Activated CD4-positive, alpha-beta T cell treated with anti-CD3 and anti-CD28 coated beads for 1 hour (primary cell): ENCODE measurements at regions not wholly inside any gene's neighbourhood (a gene's known extent, or its start where the extent isn't known, plus 50 kb on each side); places are given as distances from the start of the nearest gene placed in this dataset.

Experiments used
- DNase-seq: peaks from one replicate; pipeline ENCODE4 v3.0.0-alpha.2; 2020

GRCh38 chr2:8030573-8031303 lies 651.1 kb upstream of the ID2 start:
- DNase-seq, result no peak

DNA sequence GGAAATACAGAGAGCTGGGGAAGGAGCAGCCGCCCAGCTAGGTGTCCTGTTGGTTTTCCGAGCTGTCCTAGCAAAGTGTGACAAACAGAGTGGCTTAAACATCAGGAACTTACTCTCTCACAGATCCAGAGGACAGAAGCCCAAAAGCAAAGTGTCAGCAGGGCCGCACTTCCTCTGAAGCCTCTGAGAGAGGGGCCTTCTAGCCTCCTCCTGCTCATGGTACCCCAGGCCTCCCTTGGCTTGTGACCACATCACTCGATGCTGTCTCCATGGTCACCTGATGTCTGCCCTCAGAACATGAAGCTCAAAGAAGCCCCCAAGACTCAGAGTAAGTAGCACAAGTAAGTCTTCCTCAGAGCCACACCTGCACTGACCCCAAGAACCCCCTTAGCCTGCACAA lies 650.5 kb upstream of the ID2 start:
- no peak for DNase-seq

DNA sequence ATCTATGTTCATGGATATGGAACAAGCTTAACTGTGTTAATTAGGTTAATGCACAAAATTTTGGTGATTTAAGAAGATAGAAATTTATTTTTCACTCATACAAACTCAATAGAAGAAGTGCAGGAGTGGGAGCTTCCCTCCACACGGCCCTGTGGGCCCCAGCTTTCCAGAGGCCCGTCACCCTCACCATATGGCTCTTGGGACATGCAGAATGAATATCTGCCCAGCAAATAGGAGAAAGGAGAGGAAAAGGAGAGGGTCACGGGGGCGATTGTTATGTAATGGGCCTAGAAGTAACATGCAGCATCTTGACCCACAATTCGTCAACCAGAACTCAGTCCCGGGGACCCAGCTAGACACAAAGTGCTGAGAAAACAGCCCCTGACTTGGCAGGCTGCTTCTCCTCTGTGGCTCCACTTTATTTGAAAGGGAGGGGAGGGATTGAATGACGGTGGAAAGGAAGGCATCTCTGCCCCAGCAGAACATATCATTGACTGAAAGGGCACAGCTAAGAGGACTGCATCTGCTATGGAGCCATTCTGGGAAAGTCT lies 648.2 kb upstream of the ID2 start:
- no peak for DNase-seq

DNA sequence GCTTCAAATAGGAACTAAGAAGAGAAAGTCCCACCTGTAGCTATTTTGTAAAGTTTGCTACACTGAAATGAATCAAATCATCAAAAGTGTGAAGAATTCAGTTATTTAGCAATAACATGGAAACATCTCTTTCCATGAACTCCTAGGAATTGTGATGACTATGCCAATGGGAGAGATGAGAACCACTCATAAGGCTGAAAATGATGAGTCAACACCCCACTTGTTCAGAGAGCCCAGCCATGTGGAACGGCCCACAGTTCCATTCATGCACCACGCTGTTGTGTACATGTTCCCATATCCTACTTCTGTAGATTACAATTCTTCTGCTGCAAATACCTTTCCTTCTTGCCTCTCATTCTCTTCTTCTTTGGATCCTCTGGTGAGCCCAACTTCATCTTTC lies 645.5 kb upstream of the ID2 start:
- DNase-seq, result no peak

GRCh38 chr2:8039732-8040131 lies 642.1 kb upstream of the ID2 start:
- DNase-seq, result no peak

- DNase-seq, result no peak
Measured at GRCh38 chr2:8043295-8043694, 638.6 kb upstream of the ID2 start.

DNA sequence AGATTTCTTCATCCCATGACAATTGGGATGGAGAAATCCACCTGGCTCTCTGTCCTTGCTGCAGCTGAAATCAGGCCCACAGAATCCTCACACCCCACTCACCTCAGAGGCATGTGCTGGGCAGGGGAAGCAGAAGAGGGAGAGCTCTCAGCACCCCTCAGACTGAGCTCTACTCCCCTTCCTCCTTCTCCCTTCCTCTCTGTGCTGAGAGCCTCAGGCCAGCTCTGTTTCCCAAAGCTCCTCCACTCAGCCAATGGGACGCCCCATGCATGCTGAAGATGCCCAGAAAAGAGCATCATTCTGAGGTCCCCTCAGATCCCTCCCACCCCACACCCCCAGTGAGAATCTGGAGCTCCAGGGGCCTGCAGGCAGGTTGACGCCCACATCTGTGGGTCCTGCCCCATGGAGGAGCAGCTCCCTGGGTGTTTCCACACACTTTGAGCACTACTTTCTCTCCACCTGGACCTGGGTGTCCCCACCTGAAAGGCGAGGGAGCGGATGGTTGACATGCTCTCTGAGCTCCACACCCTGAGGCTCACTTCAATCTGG lies 637.7 kb upstream of the ID2 start:
- no peak for DNase-seq

- no peak for DNase-seq
Measured at GRCh38 chr2:8045081-8045614, 636.7 kb upstream of the ID2 start.

- no peak for DNase-seq
Measured at GRCh38 chr2:8046849-8047248, 635.0 kb upstream of the ID2 start.

GRCh38 chr2:8049176-8049575 lies 632.7 kb upstream of the ID2 start:
- DNase-seq, result no peak

- no peak for DNase-seq
Measured at GRCh38 chr2:8049851-8050571, 631.8 kb upstream of the ID2 start.

DNA sequence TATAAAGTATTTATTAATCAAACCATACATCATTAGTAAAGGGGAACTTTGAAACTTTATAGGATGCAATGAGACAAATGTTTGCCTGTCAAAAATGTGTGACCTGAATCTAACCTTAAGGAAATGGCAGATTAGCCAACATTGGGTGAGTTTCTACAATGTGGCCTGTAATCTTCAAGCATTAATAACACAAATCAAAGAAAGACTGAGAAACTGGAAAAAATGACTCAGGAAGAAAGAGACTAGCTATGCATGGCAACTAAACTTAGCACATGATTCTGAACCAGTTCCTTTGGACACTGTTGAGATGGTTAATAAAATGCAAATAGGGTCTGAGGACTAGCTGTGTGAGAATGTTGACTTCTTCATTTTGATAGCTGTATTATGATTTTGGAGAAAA lies 628.6 kb upstream of the ID2 start:
- DNase-seq, result no peak

DNA sequence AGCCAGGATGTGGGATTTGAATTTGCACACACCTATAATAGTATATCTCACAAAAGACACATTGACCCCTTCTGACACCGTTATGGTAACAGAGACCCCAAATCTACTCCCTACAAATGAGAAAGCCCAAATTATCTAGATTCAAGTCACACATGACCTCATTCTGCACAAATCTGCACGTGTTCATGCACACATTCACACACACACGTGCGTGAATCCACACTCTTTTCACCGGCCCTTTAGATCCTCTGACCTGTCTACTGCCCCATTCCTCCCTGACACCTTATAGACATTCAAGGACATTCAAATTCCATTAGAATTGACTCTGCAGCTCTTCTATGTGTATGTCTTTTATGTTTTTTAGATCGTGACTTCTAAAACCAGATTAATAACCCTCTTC lies 627.8 kb upstream of the ID2 start:
- DNase-seq, result no peak

DNA sequence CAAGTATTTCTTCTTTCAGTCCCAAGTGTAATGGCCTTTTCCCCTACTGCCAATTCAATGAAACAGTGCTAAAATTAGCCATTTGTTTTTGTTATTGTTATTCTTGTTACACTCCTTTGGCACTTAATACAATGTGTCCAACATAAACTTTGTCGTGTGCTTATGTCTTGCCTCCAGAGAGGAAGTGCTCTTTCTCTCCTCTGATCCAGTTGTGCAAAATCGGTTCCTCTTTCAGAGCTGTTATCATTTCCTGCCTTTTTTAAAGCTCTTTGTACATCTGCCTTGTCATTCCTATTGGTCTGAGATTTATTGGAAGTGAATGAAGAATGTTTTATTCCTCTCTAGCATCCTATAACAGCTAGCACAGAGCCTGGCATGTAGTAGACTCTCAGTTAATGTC lies 623.2 kb upstream of the ID2 start:
- DNase-seq, result no peak

- DNase-seq, result no peak
Measured at GRCh38 chr2:8059255-8059654, 622.6 kb upstream of the ID2 start.

DNA sequence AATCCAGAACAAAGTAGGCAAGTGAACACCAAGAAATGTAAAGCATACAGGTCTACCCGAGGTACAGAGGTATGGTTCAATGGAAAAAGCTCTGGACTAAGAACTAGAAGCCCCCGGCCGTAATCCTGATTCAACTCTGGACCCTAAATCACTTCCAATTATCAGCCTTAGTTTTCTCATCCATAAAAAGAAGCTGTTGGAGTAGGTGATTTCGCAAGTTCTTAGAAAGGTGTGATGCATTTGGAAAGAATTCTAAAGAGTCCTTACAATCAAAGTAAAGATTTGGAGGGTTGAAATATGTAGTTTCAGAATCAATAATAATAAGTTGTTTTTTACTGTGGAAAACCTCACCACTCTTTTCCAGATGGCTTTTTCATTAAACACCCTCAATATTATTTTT lies 622.1 kb upstream of the ID2 start:
- DNase-seq, result no peak

GRCh38 chr2:8061219-8061618 lies 620.6 kb upstream of the ID2 start:
- DNase-seq, result no peak

DNA sequence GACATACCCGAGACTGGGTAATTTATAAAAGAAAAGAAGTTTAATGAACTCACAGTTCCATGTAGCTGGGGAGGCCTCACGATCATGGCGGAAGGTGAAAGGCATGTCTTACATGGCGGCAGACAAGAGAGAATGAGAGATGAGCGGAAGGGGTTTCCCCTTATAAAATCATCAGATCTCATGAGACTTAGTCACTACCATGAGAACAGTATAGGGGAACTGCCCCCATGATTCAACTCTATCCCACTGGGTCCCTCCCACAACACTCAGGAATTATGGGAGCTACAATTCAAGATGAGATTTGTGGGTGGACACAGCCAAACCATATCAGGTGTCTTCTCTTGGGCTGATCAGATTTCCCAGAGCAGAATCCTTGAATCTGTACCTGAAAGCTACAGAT lies 617.3 kb upstream of the ID2 start:
- no peak for DNase-seq

- no peak for DNase-seq
Measured at GRCh38 chr2:8065191-8065590, 616.7 kb upstream of the ID2 start.

GRCh38 chr2:8067784-8068336 lies 614.0 kb upstream of the ID2 start:
- DNase-seq, result no peak

DNA sequence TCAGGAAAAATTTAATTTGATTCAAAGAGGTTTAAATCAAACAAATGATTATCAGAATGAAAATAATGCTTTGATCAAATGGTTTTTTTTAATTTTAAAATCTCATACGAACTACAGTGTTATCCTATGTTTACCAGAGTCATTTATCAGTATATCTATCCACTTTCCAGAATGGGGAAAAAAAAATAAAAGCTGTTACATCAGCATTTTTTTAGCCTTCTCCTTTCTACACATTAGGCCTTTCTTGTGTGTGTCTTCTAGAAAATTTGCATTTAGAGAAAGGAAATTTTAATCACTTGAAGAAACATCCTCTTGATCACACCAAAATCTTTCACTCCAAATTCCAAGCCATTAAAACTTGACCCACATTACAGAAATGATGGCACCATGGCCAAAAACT lies 608.9 kb upstream of the ID2 start:
- no peak for DNase-seq

- no peak for DNase-seq
Measured at GRCh38 chr2:8073916-8074315, 607.9 kb upstream of the ID2 start.
